ENCODE measurements at regions not wholly inside any gene's neighbourhood (a gene's known extent, or its start where the extent isn't known, plus 50 kb on each side); places are given as distances from the start of the nearest gene placed in this dataset.

DNA sequence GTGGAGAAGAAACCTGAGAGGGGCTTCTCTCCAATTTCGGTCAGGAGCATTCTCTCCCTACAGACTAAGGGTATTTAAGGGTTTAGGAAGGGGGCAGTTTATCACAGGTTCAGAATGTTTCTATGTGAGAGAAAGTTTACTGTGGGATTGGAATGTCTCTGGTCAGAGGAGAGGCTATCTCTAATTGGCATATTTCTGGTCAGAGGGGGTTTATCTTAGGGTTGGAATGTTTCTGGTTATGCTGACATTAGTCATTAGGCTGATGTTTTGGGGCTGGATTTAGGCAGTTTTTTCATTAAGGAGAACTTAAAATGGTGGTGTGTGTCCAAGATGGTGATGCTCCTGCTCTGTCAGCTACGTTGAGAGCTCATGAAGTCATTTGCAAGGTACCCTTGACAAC, 758.0 kb downstream of the TYW1 start:
- TF ChIP-seq FOXP2 (optimal IDR thresholded peaks at IDR 0.05; ENCODE audit: borderline replicate concordance, extremely low read depth, extremely low read length, insufficient read depth) (no peak), TAF1 (IDR thresholded peaks at IDR 0.05; ENCODE audit: borderline replicate concordance, insufficient read depth, low read length) (no peak), SIN3A (IDR thresholded peaks at IDR 0.05; ENCODE audit: borderline replicate concordance, insufficient read depth, low read length) (no peak), POLR2AphosphoS5 (IDR thresholded peaks at IDR 0.05; ENCODE audit: low read depth, low read length) (no peak)
- TF ChIP-seq, protein P1, sequence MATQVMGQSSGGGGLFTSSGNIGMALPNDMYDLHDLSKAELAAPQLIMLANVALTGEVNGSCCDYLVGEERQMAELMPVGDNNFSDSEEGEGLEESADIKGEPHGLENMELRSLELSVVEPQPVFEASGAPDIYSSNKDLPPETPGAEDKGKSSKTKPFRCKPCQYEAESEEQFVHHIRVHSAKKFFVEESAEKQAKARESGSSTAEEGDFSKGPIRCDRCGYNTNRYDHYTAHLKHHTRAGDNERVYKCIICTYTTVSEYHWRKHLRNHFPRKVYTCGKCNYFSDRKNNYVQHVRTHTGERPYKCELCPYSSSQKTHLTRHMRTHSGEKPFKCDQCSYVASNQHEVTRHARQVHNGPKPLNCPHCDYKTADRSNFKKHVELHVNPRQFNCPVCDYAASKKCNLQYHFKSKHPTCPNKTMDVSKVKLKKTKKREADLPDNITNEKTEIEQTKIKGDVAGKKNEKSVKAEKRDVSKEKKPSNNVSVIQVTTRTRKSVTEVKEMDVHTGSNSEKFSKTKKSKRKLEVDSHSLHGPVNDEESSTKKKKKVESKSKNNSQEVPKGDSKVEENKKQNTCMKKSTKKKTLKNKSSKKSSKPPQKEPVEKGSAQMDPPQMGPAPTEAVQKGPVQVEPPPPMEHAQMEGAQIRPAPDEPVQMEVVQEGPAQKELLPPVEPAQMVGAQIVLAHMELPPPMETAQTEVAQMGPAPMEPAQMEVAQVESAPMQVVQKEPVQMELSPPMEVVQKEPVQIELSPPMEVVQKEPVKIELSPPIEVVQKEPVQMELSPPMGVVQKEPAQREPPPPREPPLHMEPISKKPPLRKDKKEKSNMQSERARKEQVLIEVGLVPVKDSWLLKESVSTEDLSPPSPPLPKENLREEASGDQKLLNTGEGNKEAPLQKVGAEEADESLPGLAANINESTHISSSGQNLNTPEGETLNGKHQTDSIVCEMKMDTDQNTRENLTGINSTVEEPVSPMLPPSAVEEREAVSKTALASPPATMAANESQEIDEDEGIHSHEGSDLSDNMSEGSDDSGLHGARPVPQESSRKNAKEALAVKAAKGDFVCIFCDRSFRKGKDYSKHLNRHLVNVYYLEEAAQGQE (IDR thresholded peaks at IDR 0.05; ENCODE audit: insufficient read depth in 1 of 2, low read depth in 2 of 2, low read length in 2 of 2): no peak

GRCh38 chr7:67758551-67758950, 761.9 kb downstream of the TYW1 start:
- TF ChIP-seq SIN3A (IDR thresholded peaks at IDR 0.05; ENCODE audit: borderline replicate concordance, insufficient read depth, low read length): no peak

DNA sequence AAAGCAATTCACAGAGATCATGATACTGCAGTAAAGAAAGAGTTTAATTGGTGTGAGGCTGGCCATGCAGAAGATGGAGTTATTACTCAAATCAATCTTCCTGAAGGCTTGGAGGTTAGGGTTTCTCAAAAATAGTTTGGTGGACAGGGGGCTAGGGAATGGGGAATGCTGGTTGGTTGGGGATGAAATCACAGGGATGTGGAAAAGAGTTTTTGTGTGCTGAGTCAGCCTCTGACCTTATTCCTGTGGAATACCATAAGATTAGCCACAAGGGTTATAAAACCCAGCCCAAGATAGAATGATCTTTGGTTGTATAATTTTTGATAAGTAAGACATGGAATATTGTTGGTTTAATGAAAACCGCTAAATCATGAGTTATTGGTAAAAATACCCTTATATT, 764.3 kb downstream of the TYW1 start:
- no peak for TF ChIP-seq SIN3A (IDR thresholded peaks at IDR 0.05; ENCODE audit: borderline replicate concordance, insufficient read depth, low read length)
- no peak for TF ChIP-seq FOXP2 (optimal IDR thresholded peaks at IDR 0.05; ENCODE audit: borderline replicate concordance, extremely low read depth, extremely low read length, insufficient read depth)
- TF ChIP-seq, protein P1 (IDR thresholded peaks at IDR 0.05; ENCODE audit: insufficient read depth in 1 of 2, low read depth in 2 of 2, low read length in 2 of 2): no peak
- TF ChIP-seq POLR2AphosphoS5 (IDR thresholded peaks at IDR 0.05; ENCODE audit: low read depth, low read length): no peak
- TF ChIP-seq TAF1 (IDR thresholded peaks at IDR 0.05; ENCODE audit: borderline replicate concordance, insufficient read depth, low read length): no peak

- TF ChIP-seq FOXP2 (optimal IDR thresholded peaks at IDR 0.05; ENCODE audit: borderline replicate concordance, extremely low read depth, extremely low read length, insufficient read depth): no peak
- TF ChIP-seq SIN3A (IDR thresholded peaks at IDR 0.05; ENCODE audit: borderline replicate concordance, insufficient read depth, low read length): no peak
- TF ChIP-seq TAF1 (IDR thresholded peaks at IDR 0.05; ENCODE audit: borderline replicate concordance, insufficient read depth, low read length): no peak
- no peak for TF ChIP-seq POLR2AphosphoS5 (IDR thresholded peaks at IDR 0.05; ENCODE audit: low read depth, low read length)
- TF ChIP-seq, protein P1 (IDR thresholded peaks at IDR 0.05; ENCODE audit: insufficient read depth in 1 of 2, low read depth in 2 of 2, low read length in 2 of 2): no peak
Observed at GRCh38 chr7:67762516-67762915, 765.9 kb downstream of the TYW1 start.

- TF ChIP-seq, protein P1 (IDR thresholded peaks at IDR 0.05; ENCODE audit: insufficient read depth in 1 of 2, low read depth in 2 of 2, low read length in 2 of 2): no peak
- TF ChIP-seq SIN3A (IDR thresholded peaks at IDR 0.05; ENCODE audit: borderline replicate concordance, insufficient read depth, low read length) (no peak), FOXP2 (optimal IDR thresholded peaks at IDR 0.05; ENCODE audit: borderline replicate concordance, extremely low read depth, extremely low read length, insufficient read depth) (no peak), POLR2AphosphoS5 (IDR thresholded peaks at IDR 0.05; ENCODE audit: low read depth, low read length) (no peak)
Observed at GRCh38 chr7:67764289-67764688, 767.7 kb downstream of the TYW1 start.

Data from PFSK-1 (cell line).